ENCODE measurements at regions not wholly inside any gene's neighbourhood (a gene's known extent, or its start where the extent isn't known, plus 50 kb on each side); places are given as distances from the start of the nearest gene placed in this dataset.

DNA sequence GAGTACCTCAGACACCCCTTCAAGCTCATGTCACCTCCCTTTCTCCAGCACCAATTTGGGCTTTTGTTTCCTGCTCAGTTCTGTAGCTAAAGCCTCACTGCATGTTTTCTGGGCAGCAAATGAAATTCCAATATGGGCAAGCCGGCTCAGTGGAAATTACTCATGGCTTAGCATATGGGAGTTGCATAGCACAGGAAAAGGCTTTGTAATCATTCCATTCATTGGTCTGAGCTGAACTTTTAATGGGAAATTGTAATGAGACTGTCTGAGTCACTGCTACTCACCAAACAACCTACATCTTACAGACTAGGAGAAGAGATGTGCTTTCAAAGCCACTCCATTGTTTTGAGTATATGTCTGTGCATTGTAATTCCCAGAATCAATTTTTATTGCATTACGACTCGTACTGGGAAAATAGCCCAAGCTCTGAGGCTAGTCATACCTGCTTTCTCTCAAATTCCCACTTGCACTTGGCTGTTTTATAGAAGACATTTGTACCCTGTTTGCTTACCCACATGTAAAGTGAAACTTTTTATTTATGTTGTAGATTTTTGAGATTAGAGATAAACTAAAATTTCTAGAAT lies 139.5 kb upstream of the LRATD1 start:
- DNase-seq = no peak

DNA sequence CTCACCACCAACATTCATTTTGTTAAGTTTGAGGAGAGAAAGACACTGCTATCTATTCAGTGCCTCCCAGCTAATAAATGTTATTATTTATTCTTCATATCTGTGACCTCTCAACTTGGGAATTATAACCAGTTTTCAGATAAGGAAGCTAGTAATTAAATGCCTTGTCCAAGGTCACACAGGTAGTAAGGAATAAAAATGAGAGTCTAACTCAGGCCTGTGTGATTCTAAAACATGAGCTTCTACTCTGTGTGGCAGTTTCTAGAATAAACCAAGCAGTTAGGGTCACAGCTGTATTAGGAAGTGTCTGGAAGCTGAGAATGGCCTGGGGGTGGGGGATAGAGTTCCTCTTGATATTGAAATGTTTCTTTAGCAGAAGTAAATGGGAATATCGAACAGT lies 137.8 kb upstream of the LRATD1 start:
- DNase-seq = no peak

DNA sequence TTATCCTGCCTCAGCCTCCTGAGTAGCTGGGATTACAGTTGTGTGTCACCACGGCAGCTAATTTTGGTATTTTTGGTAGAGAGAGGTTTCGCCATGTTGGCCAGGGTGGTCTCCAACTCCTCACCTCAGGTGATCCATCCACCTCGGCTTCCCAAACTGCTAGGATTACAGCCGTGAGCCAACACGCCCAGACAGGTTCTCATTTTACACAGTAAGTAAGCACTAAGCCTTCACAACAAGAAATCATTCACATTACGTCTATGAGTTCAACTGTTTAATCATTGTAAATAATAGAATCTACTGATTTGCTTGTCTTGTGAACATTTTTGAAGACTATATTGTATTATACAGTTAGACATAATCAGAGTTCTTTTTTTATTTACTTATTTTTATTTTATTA lies 131.5 kb upstream of the LRATD1 start:
- no peak for DNase-seq

DNA sequence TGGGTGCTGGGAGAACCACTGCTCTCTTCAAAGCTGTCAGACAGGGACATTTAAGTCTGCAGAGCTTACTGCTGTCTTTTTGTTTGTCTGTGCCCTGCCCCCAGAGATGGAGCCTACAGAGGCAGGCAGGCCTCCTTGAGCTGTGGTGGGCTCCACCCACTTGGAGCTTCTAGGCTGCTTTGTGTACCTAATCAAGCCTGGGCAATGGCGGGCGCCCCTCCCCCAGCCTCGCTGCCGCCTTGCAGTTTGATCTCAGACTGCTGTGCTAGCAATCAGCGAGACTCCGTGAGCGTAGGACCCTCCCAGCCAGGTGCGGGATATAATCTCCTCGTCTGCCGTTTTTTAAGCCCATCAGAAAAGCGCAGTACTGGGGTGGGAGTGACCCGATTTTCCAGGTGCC lies 125.6 kb upstream of the LRATD1 start:
- DNase-seq = peak; percentile 7

DNA sequence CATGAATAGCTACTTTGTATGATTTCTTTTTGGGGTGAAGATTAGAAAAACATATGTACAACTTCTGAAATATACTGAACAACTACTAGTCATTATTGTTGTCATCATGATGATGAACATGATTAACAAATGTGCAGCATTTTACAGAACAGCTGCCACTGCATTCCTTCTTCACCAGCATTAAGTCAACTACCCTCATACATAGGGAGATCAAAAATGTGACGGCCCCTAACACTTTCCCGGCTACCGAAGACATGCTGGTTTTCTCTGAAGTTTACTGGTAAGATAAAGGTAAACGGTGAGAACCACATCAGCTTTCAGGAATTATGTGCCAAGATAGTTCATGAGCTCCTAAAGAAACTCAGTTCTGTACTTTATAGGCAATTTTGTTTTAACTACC lies 121.0 kb upstream of the LRATD1 start:
- no peak for DNase-seq

DNA sequence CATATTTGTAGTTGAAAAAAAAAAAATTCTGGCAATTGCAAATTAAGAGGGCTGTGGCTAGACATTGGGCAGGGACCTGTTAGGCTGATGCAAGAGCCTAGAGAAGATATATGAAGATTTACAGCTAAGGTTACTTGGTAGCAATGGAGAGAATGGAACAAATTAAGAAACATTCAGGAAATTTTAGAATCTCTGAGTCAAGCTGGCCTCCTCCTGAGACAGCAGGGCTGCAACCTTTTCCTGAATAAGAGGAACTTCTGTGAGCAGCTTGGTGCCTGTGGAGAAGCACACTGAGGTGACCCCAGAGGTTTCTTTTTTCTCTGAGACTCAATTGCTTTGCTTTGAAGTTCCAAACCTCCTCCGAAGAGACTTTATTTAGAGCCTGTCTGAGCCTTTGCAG lies 118.6 kb upstream of the LRATD1 start:
- no peak for DNase-seq

DNA sequence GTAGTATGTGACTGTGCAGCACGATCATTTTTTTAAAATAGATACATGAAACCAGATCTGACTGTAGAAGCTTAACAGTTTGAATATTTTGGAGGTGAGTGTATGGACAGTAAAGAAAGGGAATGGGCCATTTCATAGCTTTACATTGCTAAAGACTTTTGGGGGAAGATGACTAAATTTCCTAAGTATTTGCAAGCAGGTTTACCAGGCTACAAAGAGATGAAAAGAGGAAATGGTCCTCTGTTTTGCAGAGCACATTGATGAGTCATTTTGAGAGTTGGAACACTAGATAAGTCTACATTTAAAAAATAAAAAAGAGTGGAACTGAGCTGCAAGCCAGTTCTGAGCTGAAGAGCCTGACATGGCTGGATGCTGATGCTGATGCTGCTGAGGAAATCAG lies 115.7 kb upstream of the LRATD1 start:
- no peak for DNase-seq

DNA sequence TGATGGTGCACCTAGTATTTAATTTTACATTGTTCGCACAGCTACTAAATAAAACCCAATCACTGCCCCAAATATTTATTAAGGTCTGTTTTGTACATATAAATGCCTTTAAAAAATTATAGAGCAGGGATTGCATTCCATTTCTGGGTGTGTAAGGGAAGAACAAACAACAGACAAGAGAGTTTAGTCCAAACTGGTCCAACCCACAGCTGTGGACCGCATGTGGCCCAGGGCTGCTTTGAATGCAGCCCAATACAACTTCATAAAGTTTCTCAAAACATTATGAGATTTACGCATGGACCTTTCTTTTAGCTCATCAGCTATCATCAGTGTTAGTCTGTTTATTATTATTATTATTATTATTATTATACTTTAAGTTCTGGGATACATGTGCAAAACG lies 114.8 kb upstream of the LRATD1 start:
- no peak for DNase-seq

DNA sequence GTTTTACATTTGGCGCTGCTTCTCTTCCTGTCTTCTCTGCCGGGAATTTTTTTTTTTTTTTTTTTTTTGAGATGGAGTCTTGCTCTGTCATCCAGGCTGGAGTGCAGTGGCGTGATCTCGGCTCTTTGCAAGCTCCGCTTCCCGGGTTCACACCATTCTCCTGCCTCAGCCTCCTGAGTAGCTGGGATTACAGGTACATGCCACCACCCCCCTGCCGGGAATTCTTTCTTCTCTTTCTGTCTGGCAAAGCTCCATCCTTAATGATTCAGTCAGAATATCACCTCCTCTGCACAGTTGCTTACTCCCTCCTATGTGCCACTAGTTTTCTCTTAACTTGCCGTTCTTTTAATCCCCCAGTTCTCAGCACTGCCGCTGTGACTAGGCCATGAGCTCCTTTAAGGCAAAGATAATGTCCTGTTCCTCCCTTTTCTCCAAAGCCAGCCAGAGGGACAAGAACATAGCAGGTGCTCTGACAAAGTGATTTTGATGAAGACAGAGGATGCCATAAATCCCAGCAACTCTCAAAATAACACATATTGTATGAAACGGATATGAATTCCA lies 112.1 kb upstream of the LRATD1 start:
- no peak for DNase-seq

DNA sequence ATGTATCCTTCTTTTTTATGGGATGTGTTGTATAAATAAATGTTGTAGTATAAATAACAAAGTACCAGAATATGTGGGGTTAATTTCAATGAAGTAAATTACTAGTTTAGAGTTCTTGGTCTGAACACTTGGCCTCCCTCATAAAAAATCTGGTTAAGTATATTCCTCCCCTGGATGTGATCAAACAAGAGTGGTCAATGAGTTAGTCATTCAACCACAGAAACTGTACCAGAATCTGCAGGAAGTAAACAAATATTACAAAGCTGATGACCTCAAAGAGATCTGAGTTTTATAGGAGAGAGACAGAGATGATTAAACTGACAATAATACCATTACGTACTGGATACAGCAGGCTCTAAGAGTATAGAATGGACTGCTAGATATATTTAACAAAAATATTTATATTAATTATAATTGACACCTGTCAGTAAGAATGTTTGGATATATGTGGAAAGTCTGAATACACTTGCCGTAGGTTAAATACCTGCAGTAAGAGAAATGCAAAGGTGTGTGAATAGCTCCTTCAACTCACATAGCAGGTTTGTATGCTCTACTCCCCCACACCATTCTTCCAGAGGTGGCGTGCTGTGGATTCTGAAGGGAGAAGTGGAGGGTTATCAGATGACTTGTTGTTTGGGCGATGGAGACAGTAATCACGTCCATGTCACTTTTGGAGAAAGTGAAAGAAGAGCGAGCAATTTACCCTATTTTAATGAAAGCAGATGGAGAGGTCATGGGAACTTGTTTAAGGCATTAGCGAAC lies 108.3 kb upstream of the LRATD1 start:
- DNase-seq = no peak

DNA sequence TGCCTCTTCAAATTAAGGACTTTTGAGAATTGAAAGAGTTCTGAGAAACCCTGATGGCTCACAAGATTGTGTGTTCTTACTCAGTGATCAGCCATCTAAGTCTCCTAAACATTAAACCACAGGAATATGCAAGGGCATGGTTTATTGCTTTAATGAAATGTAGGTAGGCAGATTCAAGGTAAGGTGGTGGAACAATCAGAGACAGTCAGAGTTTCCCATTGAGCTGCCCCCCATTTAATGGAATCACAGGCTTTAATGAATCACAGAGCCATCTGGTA lies 107.8 kb upstream of the LRATD1 start:
- no peak for DNase-seq

DNA sequence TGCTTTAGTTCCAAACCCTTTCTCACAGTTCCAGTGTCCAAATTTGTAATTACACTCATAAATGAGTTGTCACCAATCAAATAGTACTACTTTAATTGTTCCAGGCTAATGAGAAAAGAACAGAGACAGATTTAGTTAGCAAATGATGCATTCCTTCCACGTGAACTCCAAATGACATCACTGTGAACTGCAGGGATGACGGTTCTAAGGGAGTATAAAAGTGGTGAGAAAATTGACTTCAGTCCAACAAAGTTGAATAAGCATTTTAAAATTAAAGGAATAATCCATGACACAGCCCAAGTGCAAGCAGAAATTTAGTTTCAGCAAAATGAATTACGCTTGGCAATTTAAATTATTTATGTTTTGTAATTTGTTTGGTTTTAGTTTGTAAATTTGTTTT lies 102.0 kb upstream of the LRATD1 start:
- no peak for DNase-seq

DNA sequence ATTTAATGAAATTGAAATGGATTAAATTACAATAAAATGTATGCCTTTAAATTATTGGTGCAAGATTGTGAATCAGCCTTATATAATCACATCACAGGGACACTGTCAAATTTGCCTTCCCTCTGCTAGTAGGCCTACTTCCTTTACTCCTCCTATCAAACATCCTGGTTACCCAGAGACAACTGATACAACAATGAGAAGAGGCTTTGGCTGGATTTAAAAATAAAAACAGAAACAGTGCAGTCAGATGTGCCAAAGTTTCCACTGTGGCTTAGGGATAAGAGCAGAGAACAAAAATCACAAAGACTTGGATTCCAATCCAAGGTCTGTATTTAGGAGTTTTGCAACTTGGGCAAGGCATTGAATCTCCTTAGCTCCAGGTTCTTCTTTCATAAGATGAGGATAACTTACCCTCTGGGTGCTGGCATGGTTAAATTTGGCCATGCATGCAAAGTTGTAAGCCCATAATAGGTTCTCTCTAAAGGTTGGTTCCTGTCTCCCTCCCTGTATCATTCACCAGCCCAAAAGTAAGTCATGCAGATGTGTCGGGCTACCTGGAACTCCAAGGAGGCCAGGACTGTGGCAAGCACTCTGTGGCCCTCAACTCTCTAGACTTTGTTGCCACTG lies 99.3 kb upstream of the LRATD1 start:
- no peak for DNase-seq

DNA sequence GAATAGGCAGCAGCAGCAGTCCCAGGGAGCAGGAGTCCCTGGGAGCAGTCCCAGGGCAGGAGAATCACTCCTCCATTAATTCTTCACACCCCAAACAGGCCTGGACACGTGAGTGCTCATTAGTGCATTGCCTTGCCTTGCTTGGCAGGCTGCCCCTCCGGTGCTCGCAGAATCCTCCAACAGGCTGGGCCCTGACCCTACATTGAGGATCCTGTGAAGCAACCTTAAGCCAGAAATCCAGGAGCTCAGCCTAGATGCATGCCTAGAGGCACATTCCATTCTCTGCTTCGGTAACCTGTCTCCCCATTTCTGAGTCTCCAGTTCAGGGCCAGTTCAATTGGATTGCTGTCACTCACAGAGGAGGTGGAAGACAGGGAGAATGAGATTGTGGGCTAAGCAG lies 97.4 kb upstream of the LRATD1 start:
- no peak for DNase-seq

DNA sequence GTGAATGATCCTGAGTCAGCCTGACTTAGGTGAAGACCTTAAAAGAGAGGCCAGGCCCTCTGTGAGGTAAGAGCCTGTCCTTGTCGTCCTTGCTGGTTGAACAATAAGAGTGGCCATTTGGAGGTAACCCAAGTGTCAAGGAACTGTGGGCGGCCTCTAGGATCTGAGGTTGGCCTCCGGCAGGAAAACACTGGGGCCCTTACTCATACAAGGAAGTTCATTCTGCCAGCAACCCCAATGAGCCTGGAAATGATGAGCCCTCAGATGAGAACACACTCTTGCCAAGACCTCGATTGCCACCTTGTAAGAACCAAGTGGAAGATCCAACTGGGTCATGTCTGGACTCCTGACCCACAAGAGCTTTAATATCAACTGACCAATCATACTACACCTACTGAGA lies 95.5 kb upstream of the LRATD1 start:
- DNase-seq = no peak

DNA sequence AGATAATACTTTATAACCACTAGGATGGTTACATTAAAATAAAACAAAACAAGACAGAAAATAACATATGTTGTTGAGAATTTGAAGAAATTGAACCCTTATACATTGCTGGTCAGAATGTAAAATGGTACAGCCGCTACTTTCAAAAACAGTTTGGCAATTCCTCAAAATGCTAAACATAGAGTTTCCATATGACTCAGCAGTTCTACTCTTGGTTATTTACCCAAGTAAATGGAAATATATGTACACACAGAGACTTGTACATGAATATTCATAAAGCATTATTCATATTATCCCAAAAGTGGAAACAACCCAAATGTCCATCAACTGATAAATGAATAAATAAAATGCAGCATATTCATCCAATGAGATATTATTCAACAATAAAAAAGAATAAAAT lies 92.5 kb upstream of the LRATD1 start:
- no peak for DNase-seq

DNA sequence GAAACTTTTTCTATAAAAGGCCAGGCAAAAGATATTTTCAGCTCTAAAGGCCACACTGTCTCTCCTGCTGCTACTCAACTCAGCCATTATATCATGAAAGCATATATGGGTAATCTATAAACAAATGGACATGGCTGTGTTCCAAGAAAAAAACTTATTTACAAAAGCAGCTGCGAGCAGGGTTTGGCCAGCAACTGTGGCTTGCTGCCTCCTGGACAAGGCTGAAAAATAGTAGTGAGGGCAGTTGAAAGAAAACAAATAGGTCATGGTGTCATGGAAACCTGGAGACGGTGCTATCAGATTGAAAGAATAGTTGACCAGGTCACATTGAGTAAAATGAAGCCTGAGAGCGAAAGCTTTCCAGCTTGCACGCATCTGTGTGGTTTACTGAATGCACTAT lies 89.2 kb upstream of the LRATD1 start:
- DNase-seq = no peak

DNA sequence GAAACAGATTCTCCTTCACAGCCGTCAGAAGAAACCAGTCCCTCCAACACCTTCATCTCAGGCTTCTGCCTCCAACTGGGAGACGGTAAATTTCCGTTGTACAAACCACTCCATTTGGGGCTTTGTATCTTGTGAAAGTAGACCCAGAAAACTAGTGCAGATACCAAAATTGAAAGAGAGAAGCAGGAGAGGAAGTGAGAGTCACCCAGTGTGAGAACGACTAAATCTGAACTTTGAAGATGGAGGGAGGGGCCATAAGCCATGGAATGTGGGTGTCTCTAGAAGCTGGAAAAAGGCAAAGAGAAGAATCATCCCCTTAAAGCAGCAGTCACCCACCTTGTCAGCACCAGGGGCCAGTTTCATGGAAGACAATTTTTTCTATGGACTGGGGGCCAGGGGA lies 88.3 kb upstream of the LRATD1 start:
- DNase-seq = no peak

DNA sequence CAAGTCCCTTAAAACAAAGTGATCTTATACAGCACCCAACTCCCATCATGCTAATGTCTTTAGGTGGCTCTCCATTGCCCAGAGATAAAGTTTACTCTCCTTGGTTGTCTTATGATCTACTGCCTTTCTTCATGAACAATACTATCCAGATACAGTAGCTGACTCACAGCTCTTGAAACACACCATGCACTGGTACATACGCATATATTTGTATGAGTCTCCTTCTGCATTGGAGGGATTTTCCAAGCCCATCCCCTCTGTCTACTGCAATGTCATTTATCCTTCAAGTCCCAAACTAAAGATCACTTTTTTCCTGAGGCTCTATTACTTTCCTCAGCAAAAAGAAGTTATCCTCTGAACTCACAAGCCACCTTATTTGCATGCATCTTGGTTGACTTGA lies 84.7 kb upstream of the LRATD1 start:
- DNase-seq = no peak

DNA sequence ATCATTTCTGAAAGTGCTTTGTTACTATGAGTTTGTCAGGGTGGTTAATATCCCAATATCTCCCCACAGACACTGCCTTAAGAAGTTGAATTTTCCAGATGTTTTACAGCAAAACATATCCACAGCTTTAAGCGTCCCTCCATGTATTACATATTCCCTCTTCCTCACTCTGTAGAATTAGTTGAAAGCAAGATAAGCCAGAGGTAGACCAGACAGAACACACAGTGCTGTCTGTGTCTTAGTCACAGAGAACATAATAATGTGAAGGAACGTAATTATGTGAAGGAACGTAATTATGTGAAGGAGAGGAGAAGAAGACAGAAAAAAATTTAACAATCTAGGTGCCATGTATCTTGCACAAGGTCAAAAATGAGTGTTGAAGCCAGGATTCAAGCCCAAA lies 81.9 kb upstream of the LRATD1 start:
- DNase-seq = no peak

DNA sequence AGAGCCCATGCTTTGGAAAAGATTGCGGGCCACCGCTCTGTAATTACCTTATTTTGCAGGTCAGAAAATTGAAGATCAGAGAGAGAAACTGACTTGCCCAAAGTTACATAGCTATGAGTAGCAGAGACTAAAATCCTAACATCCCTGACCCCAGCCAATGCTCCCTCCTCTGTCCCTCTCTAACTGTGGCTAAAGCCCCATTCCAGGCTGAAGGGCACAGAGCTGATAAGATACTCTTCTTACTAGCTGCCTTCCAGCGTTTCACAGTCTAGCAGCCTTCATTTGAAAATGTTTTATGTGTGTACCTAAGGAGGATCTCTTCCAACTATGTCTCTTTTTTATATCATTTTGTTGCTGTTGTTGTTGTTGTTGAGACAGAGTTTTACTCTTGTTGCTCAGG lies 81.4 kb upstream of the LRATD1 start:
- no peak for DNase-seq

DNA sequence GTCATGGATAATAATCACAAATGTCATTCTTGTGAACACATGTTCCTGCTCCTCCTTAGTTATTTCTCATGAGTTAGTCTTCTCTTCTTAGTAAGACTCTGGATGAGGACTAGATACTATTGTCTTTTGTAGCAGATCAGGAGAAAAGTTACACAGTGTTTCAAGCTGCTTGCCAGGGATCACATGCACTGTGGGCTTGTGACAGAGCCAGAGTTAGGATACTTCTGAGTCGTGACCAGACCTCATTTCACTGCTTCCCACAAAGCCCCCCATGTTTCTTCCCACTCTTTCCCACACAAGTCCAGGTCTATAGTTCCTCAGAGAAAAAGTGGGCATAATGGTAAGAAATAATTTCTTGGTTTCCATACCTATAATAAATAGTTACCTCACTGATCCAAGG lies 80.2 kb upstream of the LRATD1 start:
- no peak for DNase-seq

DNA sequence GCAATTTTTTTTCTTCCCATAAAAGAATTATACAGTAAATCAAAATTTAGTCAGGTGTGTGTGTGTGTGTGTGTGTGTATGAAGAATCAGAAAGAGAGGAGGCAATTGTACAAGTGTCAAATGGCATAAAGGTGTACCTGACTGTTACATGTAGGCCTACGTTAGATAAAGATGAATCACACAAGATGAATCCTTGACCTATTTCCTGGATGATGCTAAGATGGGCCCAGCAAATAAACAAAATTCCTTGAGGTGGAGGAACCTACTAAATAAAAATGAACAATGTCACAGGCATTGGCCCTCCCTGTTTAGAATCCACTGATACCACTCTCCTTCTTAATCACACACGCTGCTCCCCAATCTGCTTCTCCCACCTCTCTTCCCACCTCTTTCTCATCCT lies 79.7 kb upstream of the LRATD1 start:
- DNase-seq = no peak

DNA sequence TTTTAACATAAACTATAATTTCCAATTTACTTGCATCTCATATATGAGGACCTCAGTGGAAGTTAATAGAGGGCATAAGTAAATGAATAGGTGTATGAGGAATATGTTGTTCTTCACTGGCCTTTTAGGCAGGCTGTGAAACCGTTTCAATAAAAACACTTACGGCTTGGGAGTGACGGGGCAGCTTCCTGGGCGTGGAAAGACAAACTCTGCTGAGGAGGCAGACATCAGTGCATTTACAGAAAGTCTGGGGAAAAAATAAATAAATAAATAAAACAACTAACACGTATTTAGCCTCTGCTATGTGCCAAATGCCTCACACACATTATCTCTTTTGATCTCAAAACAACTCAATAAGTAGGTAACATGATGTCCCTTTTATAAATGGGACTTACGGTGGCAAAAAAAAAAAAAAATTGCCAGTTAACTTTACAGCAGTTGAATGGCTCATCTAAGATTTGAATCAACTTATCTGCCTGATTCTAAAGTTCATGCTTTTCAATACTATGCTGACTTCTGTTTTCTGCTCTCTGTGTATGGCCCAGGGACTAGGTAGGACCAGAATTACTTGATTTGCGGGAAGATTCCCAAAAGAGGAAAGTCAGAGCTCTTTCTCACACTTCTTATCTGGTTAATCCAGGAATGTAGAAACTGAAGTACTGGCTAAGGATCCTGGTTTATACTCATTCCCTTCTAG lies 77.5 kb upstream of the LRATD1 start:
- no peak for DNase-seq
